ENCODE measurements at regions not wholly inside any gene's neighbourhood (a gene's known extent, or its start where the extent isn't known, plus 50 kb on each side); places are given as distances from the start of the nearest gene placed in this dataset.

GRCh38 chr18:21949326-21950015 lies 208.9 kb downstream of the MIB1 start:
- H3K36me3 ChIP-seq, result no peaks in the 10 kb centered on the region
- no peak for TF ChIP-seq CTCF (IDR thresholded peaks at IDR 0.05)
- no peaks in the 10 kb centered on the region for H3K27me3 ChIP-seq
- H3K9me3 ChIP-seq, result no peaks in the 10 kb centered on the region
- intact Hi-C loops (cut with DNase I), result loop anchor here (10.0 kb wide), 1 partner anchor 615 kb away; no protein-coding TSS in a partner anchor
- no peaks in the 10 kb centered on the region for H3K4me1 ChIP-seq
- H3K9ac ChIP-seq (ENCODE audit: low read depth in 2 of 2, low read length in 2 of 2), result no peak overlapping the region
- DNase-seq, result peak; percentile 36
- no peak overlapping the region for H3K27ac ChIP-seq
- H3K4me3 ChIP-seq, result no peak overlapping the region

DNA sequence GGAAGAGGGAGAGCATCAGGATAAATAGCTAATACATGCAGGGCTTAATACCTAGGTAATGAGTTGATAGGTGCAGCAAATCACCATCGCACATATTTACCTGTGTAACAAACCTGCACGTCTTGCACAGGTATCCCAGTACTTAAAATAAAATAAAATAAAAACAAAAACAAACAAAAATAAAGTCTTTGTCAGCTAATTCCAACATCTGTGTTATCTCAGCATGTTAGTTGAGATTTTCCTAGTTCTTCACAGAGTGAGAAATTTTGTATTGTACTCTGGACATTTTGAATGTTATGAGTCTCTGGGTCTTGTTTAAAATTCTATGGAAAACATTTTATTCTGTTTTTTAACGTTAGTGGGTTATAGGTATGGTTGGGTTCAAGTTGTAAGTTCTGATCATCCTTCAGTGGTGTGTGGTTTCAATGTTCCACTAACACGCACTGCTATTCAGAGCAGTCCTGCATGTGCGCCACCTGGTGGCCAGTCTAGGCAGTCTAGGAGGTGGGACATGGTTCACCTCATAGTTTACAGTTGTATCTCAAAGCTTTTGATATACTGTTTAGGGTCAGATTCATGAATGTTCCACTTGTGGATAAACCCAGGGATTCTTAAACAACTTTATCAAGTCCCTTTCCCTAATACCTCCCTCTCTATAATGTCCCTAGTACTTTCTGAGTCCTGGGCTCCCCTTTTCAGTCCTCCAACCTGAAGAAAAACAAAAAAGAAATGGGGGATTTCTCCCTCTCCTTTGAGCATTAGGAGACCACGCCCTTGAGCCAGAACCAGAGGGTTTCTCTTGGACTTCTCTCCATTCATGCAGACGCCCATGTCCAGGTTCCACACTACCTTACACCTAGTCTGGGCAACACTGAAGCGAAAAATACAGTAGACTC lies 213.4 kb upstream of the GATA6 start:
- H3K4me1 ChIP-seq, result no peaks in the 10 kb centered on the region
- H3K27ac ChIP-seq, result no peak overlapping the region
- TF ChIP-seq CTCF (IDR thresholded peaks at IDR 0.05), result peak; percentile 92
- intact Hi-C loops (cut with DNase I), result loop anchor here (10.0 kb wide), 1 partner anchor 609 kb away; no protein-coding TSS in a partner anchor
- H3K9me3 ChIP-seq, result no peaks in the 10 kb centered on the region
- H3K36me3 ChIP-seq, result no peaks in the 10 kb centered on the region
- H3K4me3 ChIP-seq, result no peak overlapping the region
- no peaks in the 10 kb centered on the region for H3K27me3 ChIP-seq
- peak; percentile 87 for DNase-seq
- no peak overlapping the region for H3K9ac ChIP-seq (ENCODE audit: low read depth in 2 of 2, low read length in 2 of 2)

- Histone ChIP-seq H3K36me3 (no peaks in the 10 kb centered on the region), H3K9ac (ENCODE audit: low read depth in 2 of 2, low read length in 2 of 2) (no peak overlapping the region), H3K4me3 (no peak overlapping the region), H3K9me3 (no peaks in the 10 kb centered on the region), H3K27ac (no peak overlapping the region), H3K27me3 (no peaks in the 10 kb centered on the region), H3K4me1 (no peaks in the 10 kb centered on the region)
- intact Hi-C loops (cut with DNase I), result loop anchor here (10.0 kb wide), 1 partner anchor 607 kb away; no protein-coding TSS in a partner anchor
- TF ChIP-seq CTCF (IDR thresholded peaks at IDR 0.05), result no peak
- no peak for DNase-seq
These were observed 211.1 kb upstream of the GATA6 start for GRCh38 chr18:21958263-21958662.

GRCh38 chr18:21958707-21959450 lies 210.5 kb upstream of the GATA6 start:
- intact Hi-C loops (cut with DNase I), result loop anchor here (10.0 kb wide), 1 partner anchor 606 kb away; no protein-coding TSS in a partner anchor
- Histone ChIP-seq H3K9me3 (no peaks in the 10 kb centered on the region), H3K27ac (no peak overlapping the region), H3K36me3 (no peaks in the 10 kb centered on the region), H3K4me1 (no peaks in the 10 kb centered on the region), H3K9ac (ENCODE audit: low read depth in 2 of 2, low read length in 2 of 2) (no peak overlapping the region), H3K27me3 (no peaks in the 10 kb centered on the region), H3K4me3 (no peak overlapping the region)
- no peak for TF ChIP-seq CTCF (IDR thresholded peaks at IDR 0.05)
- DNase-seq, result no peak

GRCh38 chr18:21960189-21960588 lies 209.2 kb upstream of the GATA6 start:
- no peaks in the 10 kb centered on the region for H3K4me1 ChIP-seq
- intact Hi-C loops (cut with DNase I), result no loop called here

More at GRCh38 chr18:21960189-21960588, 209.2 kb upstream of the GATA6 start:
- Histone ChIP-seq H3K4me3 (no peak overlapping the region), H3K9me3 (no peaks in the 10 kb centered on the region), H3K27ac (no peak overlapping the region), H3K9ac (ENCODE audit: low read depth in 2 of 2, low read length in 2 of 2) (no peak overlapping the region), H3K36me3 (no peaks in the 10 kb centered on the region), H3K27me3 (no peaks in the 10 kb centered on the region)
- TF ChIP-seq CTCF (IDR thresholded peaks at IDR 0.05), result no peak
- DNase-seq, result no peak

Measured in colonic mucosa (tissue), 4 donors.